Neural progenitor cell (in vitro differentiated cells): ENCODE measurements at regions not wholly inside any gene's neighbourhood (a gene's known extent, or its start where the extent isn't known, plus 50 kb on each side); places are given as distances from the start of the nearest gene placed in this dataset.

Experiments
- DNase-seq: peaks from one replicate; pipeline ENCODE4 v3.0.0-alpha.2; 2016; ENCODE audit warnings: low spot score
- H2AFZ ChIP-seq: fragments of 200-600 bp; sonication (generic); replicated peaks from 2 replicates; pipeline ENCODE4 v1.6.1; 2016; ENCODE audit warnings: antibody characterized with exemption
- H3F3A ChIP-seq: fragments of 200-600 bp; sonication (generic); 2 replicates; pipeline ENCODE4 v1.6.1; 2016; ENCODE audit warnings: antibody characterized with exemption, low read depth
- H3K27ac ChIP-seq: fragments of 200-600 bp; sonication (generic); 2 replicates; pipeline ENCODE4 v1.5.1; 2016; ENCODE audit warnings: mild to moderate bottlenecking
- H3K27me3 ChIP-seq: fragments of 200-600 bp; sonication (generic); 2 replicates; pipeline ENCODE4 v1.6.1; 2016; ENCODE audit warnings: mild to moderate bottlenecking, moderate library complexity
- H3K36me3 ChIP-seq: fragments of 200-600 bp; sonication (generic); 2 replicates; pipeline ENCODE4 v1.5.1; 2016
- H3K4me1 ChIP-seq: fragments of 200-600 bp; sonication (generic); 2 replicates; pipeline ENCODE4 v1.6.1; 2016; ENCODE audit warnings: mixed run types
- H3K4me2 ChIP-seq: fragments of 200-600 bp; sonication (generic); 2 replicates; pipeline ENCODE4 v1.6.1; 2016
- H3K4me3 ChIP-seq: fragments of 200-600 bp; sonication (generic); 2 replicates; pipeline ENCODE4 v1.5.1; 2016
- H3K79me2 ChIP-seq: fragments of 200-600 bp; sonication (generic); 2 replicates; pipeline ENCODE4 v1.6.1; 2016; ENCODE audit warnings: low read depth
- H3K9ac ChIP-seq: fragments of 200-600 bp; sonication (generic); 2 replicates; pipeline ENCODE4 v1.6.1; 2016
- H3K9me3 ChIP-seq: fragments of 200-600 bp; sonication (generic); 2 replicates; pipeline ENCODE4 v1.5.1; 2016; ENCODE audit warnings: low read depth
- H4K20me1 ChIP-seq: fragments of 200-600 bp; sonication (generic); 2 replicates; pipeline ENCODE4 v1.6.1; 2016; ENCODE audit warnings: low read depth
- H3K27ac Mint-ChIP-seq: 3 replicates; pipeline ENCODE4 v1.8.0; 2021; ENCODE audit warnings: mixed read lengths
- H3K27me3 Mint-ChIP-seq: 2 replicates; pipeline ENCODE4 v1.8.0; 2022; ENCODE audit warnings: low read depth, mild to moderate bottlenecking, inconsistent platforms, moderate library complexity, mixed read lengths; ENCODE audit not compliant: insufficient read depth
- H3K36me3 Mint-ChIP-seq: 3 replicates; pipeline ENCODE4 v1.8.0; 2021; ENCODE audit warnings: mixed read lengths
- H3K4me1 Mint-ChIP-seq: 3 replicates; pipeline ENCODE4 v1.8.0; 2021; ENCODE audit warnings: mixed read lengths
- H3K4me3 Mint-ChIP-seq: 3 replicates; pipeline ENCODE4 v1.8.0; 2021; ENCODE audit warnings: mild to moderate bottlenecking, moderate library complexity, mixed read lengths
- H3K9me3 Mint-ChIP-seq: 3 replicates; pipeline ENCODE4 v1.8.0; 2020; ENCODE audit warnings: mixed read lengths
- EZH2 ChIP-seq: fragments of 200-600 bp; sonication (generic); IDR thresholded peaks from 2 replicates; pipeline ENCODE4 v1.6.1; 2017; ENCODE audit warnings: antibody characterized with exemption, mild to moderate bottlenecking, moderate library complexity
- EZH2phosphoT487 ChIP-seq: fragments of 200-600 bp; sonication (generic); IDR thresholded peaks from 2 replicates; pipeline ENCODE4 v1.6.1; 2017; ENCODE audit warnings: antibody characterized with exemption
- TF ChIP-seq, protein P1 (sequence below): fragments of 200-600 bp; sonication (generic); IDR thresholded peaks from 2 replicates; pipeline ENCODE4 v1.5.1; 2017; ENCODE audit warnings: antibody characterized with exemption, mild to moderate bottlenecking

GRCh38 chr13:55516610-55517009, 1624.1 kb upstream of the PRR20A start:
- Histone ChIP-seq H3K36me3 (no peaks in the 10 kb centered on the region), H3K4me2 (no peak overlapping the region), H3K4me1 (no peaks in the 10 kb centered on the region), H3F3A (no peaks in the 10 kb centered on the region), H3K79me2 (no peaks in the 10 kb centered on the region), H3K9me3 (peaks cover 4% of the 10 kb centered on the region), H4K20me1 (no peaks in the 10 kb centered on the region), H3K27me3 (no peaks in the 10 kb centered on the region), H3K27ac (no peak overlapping the region), H2AFZ (no peak overlapping the region), H3K4me3 (no peak overlapping the region), H3K9ac (no peak overlapping the region)
- H3K27me3 Mint-ChIP-seq: no peaks in the 10 kb centered on the region
- H3K4me3 Mint-ChIP-seq: no peak overlapping the region
- DNase-seq: no peak
- H3K36me3 Mint-ChIP-seq: no peaks in the 10 kb centered on the region
- no peak overlapping the region for H3K27ac Mint-ChIP-seq
- H3K9me3 Mint-ChIP-seq: peaks cover 2% of the 10 kb centered on the region
- no peaks in the 10 kb centered on the region for H3K4me1 Mint-ChIP-seq
- TF ChIP-seq, protein P1, sequence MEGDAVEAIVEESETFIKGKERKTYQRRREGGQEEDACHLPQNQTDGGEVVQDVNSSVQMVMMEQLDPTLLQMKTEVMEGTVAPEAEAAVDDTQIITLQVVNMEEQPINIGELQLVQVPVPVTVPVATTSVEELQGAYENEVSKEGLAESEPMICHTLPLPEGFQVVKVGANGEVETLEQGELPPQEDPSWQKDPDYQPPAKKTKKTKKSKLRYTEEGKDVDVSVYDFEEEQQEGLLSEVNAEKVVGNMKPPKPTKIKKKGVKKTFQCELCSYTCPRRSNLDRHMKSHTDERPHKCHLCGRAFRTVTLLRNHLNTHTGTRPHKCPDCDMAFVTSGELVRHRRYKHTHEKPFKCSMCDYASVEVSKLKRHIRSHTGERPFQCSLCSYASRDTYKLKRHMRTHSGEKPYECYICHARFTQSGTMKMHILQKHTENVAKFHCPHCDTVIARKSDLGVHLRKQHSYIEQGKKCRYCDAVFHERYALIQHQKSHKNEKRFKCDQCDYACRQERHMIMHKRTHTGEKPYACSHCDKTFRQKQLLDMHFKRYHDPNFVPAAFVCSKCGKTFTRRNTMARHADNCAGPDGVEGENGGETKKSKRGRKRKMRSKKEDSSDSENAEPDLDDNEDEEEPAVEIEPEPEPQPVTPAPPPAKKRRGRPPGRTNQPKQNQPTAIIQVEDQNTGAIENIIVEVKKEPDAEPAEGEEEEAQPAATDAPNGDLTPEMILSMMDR: no peak

DNA sequence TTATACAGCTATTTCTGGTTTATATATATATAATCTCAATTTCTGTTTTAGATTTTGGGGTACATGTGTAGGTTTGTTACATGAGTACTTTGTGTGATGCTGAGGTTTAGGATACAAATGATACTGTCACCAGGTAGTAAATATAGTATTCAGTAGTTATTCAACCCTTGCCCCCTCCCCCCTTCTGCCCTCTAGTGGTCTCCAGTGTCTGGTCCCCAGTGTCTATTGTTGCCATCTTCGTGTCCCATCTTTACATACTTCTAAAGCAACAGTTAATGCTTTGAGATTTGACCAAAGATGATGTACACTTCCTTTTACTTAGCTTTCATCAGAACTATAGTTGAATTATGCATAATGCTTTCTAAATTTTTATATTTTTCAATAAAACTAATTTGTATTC, 1623.4 kb upstream of the PRR20A start:
- DNase-seq: peak; percentile 28
- no peaks in the 10 kb centered on the region for H3K27me3 Mint-ChIP-seq
- H2AFZ ChIP-seq: no peak overlapping the region
- H3F3A ChIP-seq: no peaks in the 10 kb centered on the region
- no peaks in the 10 kb centered on the region for H3K36me3 Mint-ChIP-seq
- H3K36me3 ChIP-seq: no peaks in the 10 kb centered on the region
- H3K9me3 Mint-ChIP-seq: peaks cover 2% of the 10 kb centered on the region
- H3K9me3 ChIP-seq: peaks cover 4% of the 10 kb centered on the region
- no peak overlapping the region for H3K9ac ChIP-seq
- H3K4me1 ChIP-seq: no peaks in the 10 kb centered on the region
- TF ChIP-seq, protein P1: peak; percentile 69
- TF ChIP-seq EZH2 (no peak), EZH2phosphoT487 (no peak)
- no peak overlapping the region for H3K4me3 ChIP-seq
- H4K20me1 ChIP-seq: no peaks in the 10 kb centered on the region
- H3K4me3 Mint-ChIP-seq: no peak overlapping the region
- no peak overlapping the region for H3K27ac Mint-ChIP-seq
- H3K4me1 Mint-ChIP-seq: no peaks in the 10 kb centered on the region
- no peaks in the 10 kb centered on the region for H3K27me3 ChIP-seq
- H3K4me2 ChIP-seq: no peak overlapping the region
- no peak overlapping the region for H3K27ac ChIP-seq
- H3K79me2 ChIP-seq: no peaks in the 10 kb centered on the region

GRCh38 chr13:55528434-55528833, 1612.3 kb upstream of the PRR20A start:
- no peaks in the 10 kb centered on the region for H3K36me3 Mint-ChIP-seq
- Histone ChIP-seq H3K27ac (peak overlapping the region; percentile 35), H3K9me3 (no peaks in the 10 kb centered on the region), H3K4me1 (peaks cover 17% of the 10 kb centered on the region), H3K4me2 (no peak overlapping the region), H2AFZ (no peak overlapping the region), H3K4me3 (no peak overlapping the region), H3K9ac (no peak overlapping the region), H3K79me2 (no peaks in the 10 kb centered on the region), H3K27me3 (no peaks in the 10 kb centered on the region), H4K20me1 (no peaks in the 10 kb centered on the region), H3K36me3 (no peaks in the 10 kb centered on the region), H3F3A (peaks cover 8% of the 10 kb centered on the region)
- H3K4me3 Mint-ChIP-seq: no peak overlapping the region
- peaks cover 3% of the 10 kb centered on the region for H3K9me3 Mint-ChIP-seq
- H3K27me3 Mint-ChIP-seq: no peaks in the 10 kb centered on the region
- DNase-seq: peak; percentile 68
- no peaks in the 10 kb centered on the region for H3K4me1 Mint-ChIP-seq
- TF ChIP-seq, protein P1: no peak
- TF ChIP-seq EZH2 (no peak), EZH2phosphoT487 (peak; percentile 53)
- no peak overlapping the region for H3K27ac Mint-ChIP-seq

- no peaks in the 10 kb centered on the region for H3K27me3 Mint-ChIP-seq
- no peak overlapping the region for H3K4me3 Mint-ChIP-seq
- Histone ChIP-seq H3K4me2 (no peak overlapping the region), H3K9ac (no peak overlapping the region), H3K36me3 (no peaks in the 10 kb centered on the region), H3K9me3 (peaks cover 8% of the 10 kb centered on the region), H3F3A (no peaks in the 10 kb centered on the region), H3K79me2 (no peaks in the 10 kb centered on the region), H3K4me1 (no peaks in the 10 kb centered on the region), H3K27ac (no peak overlapping the region), H3K27me3 (no peaks in the 10 kb centered on the region), H3K4me3 (no peak overlapping the region), H2AFZ (no peak overlapping the region), H4K20me1 (no peaks in the 10 kb centered on the region)
- no peaks in the 10 kb centered on the region for H3K4me1 Mint-ChIP-seq
- no peaks in the 10 kb centered on the region for H3K36me3 Mint-ChIP-seq
- TF ChIP-seq, protein P1: no peak
- TF ChIP-seq EZH2phosphoT487 (no peak), EZH2 (no peak)
- no peak overlapping the region for H3K27ac Mint-ChIP-seq
- peaks cover 6% of the 10 kb centered on the region for H3K9me3 Mint-ChIP-seq
- no peak for DNase-seq
These were observed 1606.4 kb upstream of the PRR20A start for GRCh38 chr13:55534306-55534705.
